Caco-2 (cell line): ENCODE measurements at regions not wholly inside any gene's neighbourhood (a gene's known extent, or its start where the extent isn't known, plus 50 kb on each side); places are given as distances from the start of the nearest gene placed in this dataset.
A peak's percentile ranks its signal among the peaks of the same experiment; 100 is the strongest.

Experiments
- BruUV-seq: library from RNA; stranded (reverse); fragments of 400-500 nt; replicated peaks from 2 replicates; lab custom pipeline; 2021; lab: Mats Ljungman, UMichigan
- CTCF ChIA-PET: fragments of 300-600 bp; sonication (Branson Sonifier 250); formaldehyde crosslinking; loops from one replicate; lab custom pipeline; 2022; ENCODE audit warnings: antibody characterized with exemption; lab: Charles Lee
- POLR2A ChIA-PET: fragments of 300-600 bp; sonication (Branson Sonifier 250); formaldehyde crosslinking; loops from one replicate; lab custom pipeline; 2022; ENCODE audit warnings: antibody characterized with exemption; lab: Charles Lee
- DNase-seq, 2 experiments: peaks; one replicate each; pipeline versions ENCODE4 v3.0.0 to v3.0.0-alpha.2; 2020 to 2022
- H3K27me3 ChIP-seq: replicated peaks from 2 replicates; pipeline ENCODE4 v1.6.0; 2011; ENCODE audit warnings: low read length; ENCODE audit not compliant: control insufficient read depth, insufficient read depth
- H3K36me3 ChIP-seq: 2 replicates; pipeline ENCODE4 v1.5.1; 2011; ENCODE audit warnings: low read length; ENCODE audit not compliant: control insufficient read depth, insufficient read depth
- H3K4me1 ChIP-seq: fragments of 250-450 bp; sonication (Bioruptor Pico); 2 replicates; pipeline ENCODE4 v1.5.1; 2020; ENCODE audit warnings: mild to moderate bottlenecking
- H3K4me3 ChIP-seq: 2 replicates; pipeline ENCODE4 v1.5.1; 2011; ENCODE audit warnings: low read depth, mild to moderate bottlenecking, control low read depth, low read length
- H3K9me3 ChIP-seq: fragments of 250-450 bp; sonication (Bioruptor Pico); 2 replicates; pipeline ENCODE4 v1.5.1; 2020; ENCODE audit warnings: mild to moderate bottlenecking, moderate library complexity
- H3K27ac Mint-ChIP-seq: one replicate; pipeline ENCODE4 v1.8.0; 2022; ENCODE audit warnings: mixed read lengths; ENCODE audit not compliant: unreplicated experiment
- H3K27me3 Mint-ChIP-seq: one replicate; pipeline ENCODE4 v1.8.0; 2022; ENCODE audit warnings: mixed read lengths; ENCODE audit not compliant: insufficient read depth, unreplicated experiment
- H3K36me3 Mint-ChIP-seq: one replicate; pipeline ENCODE4 v1.8.0; 2022; ENCODE audit warnings: mild to moderate bottlenecking, mixed read lengths; ENCODE audit not compliant: insufficient read depth, unreplicated experiment
- H3K4me1 Mint-ChIP-seq: one replicate; pipeline ENCODE4 v1.8.0; 2022; ENCODE audit warnings: low read depth, mixed read lengths; ENCODE audit not compliant: unreplicated experiment
- H3K4me3 Mint-ChIP-seq: one replicate; pipeline ENCODE4 v1.8.0; 2022; ENCODE audit warnings: mild to moderate bottlenecking, moderate library complexity, mixed read lengths; ENCODE audit not compliant: unreplicated experiment
- H3K9me3 Mint-ChIP-seq: one replicate; pipeline ENCODE4 v1.8.0; 2022; ENCODE audit warnings: mixed read lengths; ENCODE audit not compliant: unreplicated experiment
- intact Hi-C: fragments of 100-400 bp; cut with micrococcal nuclease; formaldehyde crosslinking; loops from one replicate; pipeline ENCODE4 v1.10.0; 2022; ENCODE audit not compliant: unreplicated experiment
- TF ChIP-seq, protein P1 (sequence below), 2 experiments: fragments of 200-600 bp in 1 of 2; IDR thresholded peaks; 1 replicate in 1 of 2; 2 replicates in 1 of 2; pipeline versions ENCODE4 v1.5.1 to v1.8.0; 2011 to 2022; ENCODE audit warnings: antibody characterized with exemption in 1 of 2, control low read depth in 1 of 2, inconsistent platforms in 1 of 2, low read depth in 1 of 2, low read length in 1 of 2, mild to moderate bottlenecking in 1 of 2, moderate library complexity in 1 of 2; ENCODE audit not compliant: insufficient read depth in 1 of 2, severe bottlenecking in 1 of 2, unreplicated experiment in 1 of 2

DNA sequence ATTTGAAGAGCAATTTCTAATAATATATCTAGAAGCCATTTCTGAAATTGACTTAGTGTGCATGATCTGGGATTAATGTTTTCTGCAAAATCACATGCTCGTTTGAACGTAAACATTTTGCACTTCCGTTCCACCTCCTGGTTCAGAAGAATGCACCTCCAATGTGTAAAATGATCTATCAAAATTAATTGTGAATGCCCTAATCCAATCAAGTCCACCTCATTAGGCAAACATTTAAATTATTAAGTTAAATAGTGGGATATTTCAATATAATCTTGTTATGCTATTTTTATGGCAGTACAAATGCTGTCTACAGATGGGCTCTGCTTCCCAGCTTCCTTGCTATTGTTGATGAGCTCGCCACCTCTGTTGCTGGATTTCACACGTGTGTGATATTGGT, 542.5 kb downstream of the INSC start:
- no TSS peak for BruUV-seq
- CTCF ChIA-PET: no interaction called here
- H3K9me3 ChIP-seq: no peaks in the 10 kb centered on the region
- no peaks in the 10 kb centered on the region for H3K36me3 ChIP-seq
- no peak overlapping the region for H3K4me3 ChIP-seq
- Mint-ChIP-seq H3K4me1 (peaks cover 21% of the 10 kb centered on the region), H3K36me3 (no peaks in the 10 kb centered on the region), H3K27ac (no peak overlapping the region), H3K27me3 (no peaks in the 10 kb centered on the region), H3K9me3 (no peaks in the 10 kb centered on the region), H3K4me3 (no peak overlapping the region)
- POLR2A ChIA-PET: no interaction called here
- intact Hi-C loops: no loop called here
- H3K27me3 ChIP-seq: no peaks in the 10 kb centered on the region
- H3K4me1 ChIP-seq: peaks cover 39% of the 10 kb centered on the region
- TF ChIP-seq, protein P1, sequence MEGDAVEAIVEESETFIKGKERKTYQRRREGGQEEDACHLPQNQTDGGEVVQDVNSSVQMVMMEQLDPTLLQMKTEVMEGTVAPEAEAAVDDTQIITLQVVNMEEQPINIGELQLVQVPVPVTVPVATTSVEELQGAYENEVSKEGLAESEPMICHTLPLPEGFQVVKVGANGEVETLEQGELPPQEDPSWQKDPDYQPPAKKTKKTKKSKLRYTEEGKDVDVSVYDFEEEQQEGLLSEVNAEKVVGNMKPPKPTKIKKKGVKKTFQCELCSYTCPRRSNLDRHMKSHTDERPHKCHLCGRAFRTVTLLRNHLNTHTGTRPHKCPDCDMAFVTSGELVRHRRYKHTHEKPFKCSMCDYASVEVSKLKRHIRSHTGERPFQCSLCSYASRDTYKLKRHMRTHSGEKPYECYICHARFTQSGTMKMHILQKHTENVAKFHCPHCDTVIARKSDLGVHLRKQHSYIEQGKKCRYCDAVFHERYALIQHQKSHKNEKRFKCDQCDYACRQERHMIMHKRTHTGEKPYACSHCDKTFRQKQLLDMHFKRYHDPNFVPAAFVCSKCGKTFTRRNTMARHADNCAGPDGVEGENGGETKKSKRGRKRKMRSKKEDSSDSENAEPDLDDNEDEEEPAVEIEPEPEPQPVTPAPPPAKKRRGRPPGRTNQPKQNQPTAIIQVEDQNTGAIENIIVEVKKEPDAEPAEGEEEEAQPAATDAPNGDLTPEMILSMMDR (IDR thresholded peaks at IDR 0.05; ENCODE audit: insufficient read depth in 1 of 2, low read depth in 1 of 2, low read length in 1 of 2, severe bottlenecking in 1 of 2, unreplicated experiment in 1 of 2): no peak
- DNase-seq: no peak

DNA sequence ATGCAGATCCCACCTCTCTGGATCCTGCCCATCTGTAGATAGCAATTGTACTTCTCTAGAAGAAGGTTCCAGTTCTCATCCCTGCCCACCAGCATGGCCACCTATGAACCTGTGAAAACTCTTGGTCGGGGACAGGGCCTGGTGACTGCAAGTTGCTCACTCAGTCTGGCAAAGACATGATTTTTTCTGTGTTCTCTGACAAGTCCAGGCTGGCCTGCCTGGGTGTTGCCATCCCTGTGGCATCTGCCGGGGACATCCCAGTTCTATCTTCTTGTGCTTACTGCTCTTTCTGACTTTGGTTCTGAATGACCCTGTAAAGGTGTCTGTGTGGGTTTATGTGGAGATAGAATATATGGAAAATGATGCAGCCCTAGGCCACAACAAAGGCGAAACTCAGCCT, 545.8 kb downstream of the INSC start:
- Mint-ChIP-seq H3K27ac (no peak overlapping the region), H3K4me3 (no peak overlapping the region), H3K36me3 (no peaks in the 10 kb centered on the region), H3K4me1 (peaks cover 35% of the 10 kb centered on the region), H3K27me3 (no peaks in the 10 kb centered on the region), H3K9me3 (peaks cover 9% of the 10 kb centered on the region)
- Histone ChIP-seq H3K4me1 (peaks cover 36% of the 10 kb centered on the region), H3K9me3 (no peaks in the 10 kb centered on the region), H3K27me3 (no peaks in the 10 kb centered on the region), H3K4me3 (no peak overlapping the region), H3K36me3 (no peaks in the 10 kb centered on the region)
- POLR2A ChIA-PET: no interaction called here
- TF ChIP-seq, protein P1 (IDR thresholded peaks at IDR 0.05; ENCODE audit: insufficient read depth in 1 of 2, low read depth in 1 of 2, low read length in 1 of 2, severe bottlenecking in 1 of 2, unreplicated experiment in 1 of 2): no peak
- no TSS peak for BruUV-seq
- intact Hi-C loops: no loop called here
- DNase-seq: no peak
- CTCF ChIA-PET: no interaction called here

DNA sequence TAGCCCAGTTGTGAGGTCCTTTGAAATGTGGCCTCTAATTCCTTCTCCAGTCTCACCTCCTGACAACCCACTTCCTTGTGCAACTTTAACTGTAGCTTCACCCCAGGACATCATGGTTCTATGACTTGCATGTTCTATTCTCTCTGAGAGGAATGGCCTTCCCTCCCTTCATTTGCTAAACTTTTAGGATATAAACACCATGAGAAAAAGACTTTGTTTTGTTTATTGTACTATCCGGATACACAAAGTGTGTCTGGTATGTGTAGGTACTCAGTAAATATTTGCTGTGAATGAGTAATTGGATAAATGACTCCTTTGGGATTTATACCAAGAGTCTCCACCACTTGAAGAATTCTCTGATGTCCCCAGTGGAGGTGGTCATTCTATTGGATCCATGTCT, 547.6 kb downstream of the INSC start:
- CTCF ChIA-PET: interaction anchor here (0.9 kb wide), 1 partner anchor 12 kb away, joined by 3 read pairs; no protein-coding TSS in a partner anchor
- intact Hi-C loops: no loop called here

More for the DNA sequence above, 547.6 kb downstream of the INSC start:
- Histone ChIP-seq H3K36me3 (no peaks in the 10 kb centered on the region), H3K27me3 (no peaks in the 10 kb centered on the region), H3K9me3 (0 out of 2 replicates have a peak, but pooled peaks cover 3% of the 10 kb centered on the region), H3K4me3 (no peak overlapping the region), H3K4me1 (peaks cover 35% of the 10 kb centered on the region)
- no peak for DNase-seq
- Mint-ChIP-seq H3K4me3 (no peak overlapping the region), H3K9me3 (peaks cover 9% of the 10 kb centered on the region), H3K27ac (peak overlapping the region; percentile 39), H3K4me1 (peaks cover 39% of the 10 kb centered on the region), H3K36me3 (peaks cover 6% of the 10 kb centered on the region), H3K27me3 (no peaks in the 10 kb centered on the region)
- POLR2A ChIA-PET: no interaction called here
- TF ChIP-seq, protein P1 (IDR thresholded peaks at IDR 0.05; ENCODE audit: insufficient read depth in 1 of 2, low read depth in 1 of 2, low read length in 1 of 2, severe bottlenecking in 1 of 2, unreplicated experiment in 1 of 2): no peak
- no TSS peak for BruUV-seq
